ENCODE measurements at regions not wholly inside any gene's neighbourhood (a gene's known extent, or its start where the extent isn't known, plus 50 kb on each side); places are given as distances from the start of the nearest gene placed in this dataset.

GRCh38 chr17:30594223-30594952, 117.2 kb downstream of the GOSR1 start:
- no peak for ATAC-seq
- TF ChIP-seq ZFP30 (CRISPR knock-in tag; IDR thresholded peaks at IDR 0.05) (no peak), ZNF8 (CRISPR knock-in tag; IDR thresholded peaks at IDR 0.05) (no peak), TOX (CRISPR knock-in tag; IDR thresholded peaks at IDR 0.05; ENCODE audit: borderline replicate concordance) (no peak), OSR1 (CRISPR knock-in tag; IDR thresholded peaks at IDR 0.05) (no peak), ARNTL (CRISPR knock-in tag; IDR thresholded peaks at IDR 0.05; ENCODE audit: borderline replicate concordance, low read depth) (no peak)

GRCh38 chr17:30590081-30590733, 113.0 kb downstream of the GOSR1 start:
- ATAC-seq: peak; percentile 61; the same call in 2 of the 3 replicates

GRCh38 chr17:30589431-30589830, 112.2 kb downstream of the GOSR1 start:
- no peak for TF ChIP-seq CREB5 (CRISPR knock-in tag; IDR thresholded peaks at IDR 0.05; ENCODE audit: low read depth)
- TF ChIP-seq CSDC2 (CRISPR knock-in tag; IDR thresholded peaks at IDR 0.05): no peak
- no peak for TF ChIP-seq OSR1 (CRISPR knock-in tag; IDR thresholded peaks at IDR 0.05)
- no peak for TF ChIP-seq SNAI2 (CRISPR knock-in tag; IDR thresholded peaks at IDR 0.05)
- TF ChIP-seq RARB (CRISPR knock-in tag; IDR thresholded peaks at IDR 0.05): no peak
- TF ChIP-seq ESRRG (CRISPR knock-in tag; IDR thresholded peaks at IDR 0.05): no peak
- no peak for TF ChIP-seq ZNF70 (CRISPR knock-in tag; IDR thresholded peaks at IDR 0.05)
- no peak for TF ChIP-seq TOX (CRISPR knock-in tag; IDR thresholded peaks at IDR 0.05; ENCODE audit: borderline replicate concordance)
- no peak for TF ChIP-seq GLIS3 (CRISPR knock-in tag; IDR thresholded peaks at IDR 0.05)

More at GRCh38 chr17:30590081-30590733, 113.0 kb downstream of the GOSR1 start:
- TF ChIP-seq PPARA (CRISPR knock-in tag; IDR thresholded peaks at IDR 0.05; ENCODE audit: borderline replicate concordance) (no peak), ARNTL (CRISPR knock-in tag; IDR thresholded peaks at IDR 0.05; ENCODE audit: borderline replicate concordance, low read depth) (no peak), TOX (CRISPR knock-in tag; IDR thresholded peaks at IDR 0.05; ENCODE audit: borderline replicate concordance) (no peak), PATZ1 (CRISPR knock-in tag; IDR thresholded peaks at IDR 0.05; ENCODE audit: borderline replicate concordance) (no peak), CREB5 (CRISPR knock-in tag; IDR thresholded peaks at IDR 0.05; ENCODE audit: low read depth) (no peak), ESRRG (CRISPR knock-in tag; IDR thresholded peaks at IDR 0.05) (no peak)

GRCh38 chr17:30588798-30589247, 111.6 kb downstream of the GOSR1 start:
- TF ChIP-seq ZC3H10 (CRISPR knock-in tag; IDR thresholded peaks at IDR 0.05): no peak
- no peak for TF ChIP-seq CSRNP3 (CRISPR knock-in tag; IDR thresholded peaks at IDR 0.05)
- TF ChIP-seq ZNF565 (CRISPR knock-in tag; conservative IDR thresholded peaks at IDR 0.05; ENCODE audit: low read depth): no peak
- no peak for TF ChIP-seq ZFP30 (CRISPR knock-in tag; IDR thresholded peaks at IDR 0.05)
- no peak for TF ChIP-seq CSDC2 (CRISPR knock-in tag; IDR thresholded peaks at IDR 0.05)
- TF ChIP-seq POU6F1 (CRISPR knock-in tag; IDR thresholded peaks at IDR 0.05; ENCODE audit: borderline replicate concordance, low read depth): no peak
- no peak for TF ChIP-seq TCF4 (CRISPR knock-in tag; IDR thresholded peaks at IDR 0.05; ENCODE audit: borderline replicate concordance)
- TF ChIP-seq ISL1 (CRISPR knock-in tag; IDR thresholded peaks at IDR 0.05): no peak
- no peak for TF ChIP-seq ZNF70 (CRISPR knock-in tag; IDR thresholded peaks at IDR 0.05)
- no peak for TF ChIP-seq SNAI2 (CRISPR knock-in tag; IDR thresholded peaks at IDR 0.05)
- no peak for TF ChIP-seq OSR1 (CRISPR knock-in tag; IDR thresholded peaks at IDR 0.05)
- no peak for TF ChIP-seq ZNF8 (CRISPR knock-in tag; IDR thresholded peaks at IDR 0.05)
- no peak for TF ChIP-seq GLIS3 (CRISPR knock-in tag; IDR thresholded peaks at IDR 0.05)
- TF ChIP-seq TSHZ2 (CRISPR knock-in tag; IDR thresholded peaks at IDR 0.05): no peak
- no peak for TF ChIP-seq RARB (CRISPR knock-in tag; IDR thresholded peaks at IDR 0.05)
- no peak for TF ChIP-seq BACH2 (CRISPR knock-in tag; IDR thresholded peaks at IDR 0.05; ENCODE audit: borderline replicate concordance)
- no peak for TF ChIP-seq ARNTL (CRISPR knock-in tag; IDR thresholded peaks at IDR 0.05; ENCODE audit: borderline replicate concordance, low read depth)
- TF ChIP-seq PPARA (CRISPR knock-in tag; IDR thresholded peaks at IDR 0.05; ENCODE audit: borderline replicate concordance): no peak
- ATAC-seq: no peak

More at GRCh38 chr17:30589431-30589830, 112.2 kb downstream of the GOSR1 start:
- ATAC-seq: no peak

All from SK-N-SH treated with all-trans-retinoic acid at 6 μM for 48 hours (cell line).